GM23338 (cell line): ENCODE measurements at regions not wholly inside any gene's neighbourhood (a gene's known extent, or its start where the extent isn't known, plus 50 kb on each side); places are given as distances from the start of the nearest gene placed in this dataset.

ENCODE experiments used
- ATAC-seq: fragments of 200-7000 bp; cut with Tn5 transposase; 3 replicates; pipeline ENCODE4 v1.9.1; 2020
- DNase-seq: peaks from one replicate; pipeline ENCODE4 v3.0.0-alpha.2; 2015; ENCODE audit warnings: low spot score
- H2AFZ ChIP-seq: fragments of 200-600 bp; sonication (generic); 2 replicates; pipeline ENCODE4 v1.8.0; 2016; ENCODE audit warnings: antibody characterized with exemption, mild to moderate bottlenecking, moderate library complexity
- H3F3A ChIP-seq: fragments of 200-600 bp; sonication (generic); replicated peaks from 2 replicates; pipeline ENCODE4 v1.8.0; 2017; ENCODE audit warnings: antibody characterized with exemption, mixed run types, low read depth
- H3K27ac ChIP-seq: fragments of 200-600 bp; sonication (generic); 2 replicates; pipeline ENCODE4 v1.6.1; 2016; ENCODE audit warnings: low read depth
- H3K27me3 ChIP-seq: fragments of 200-600 bp; sonication (generic); 2 replicates; pipeline ENCODE4 v1.8.0; 2016; ENCODE audit warnings: mild to moderate bottlenecking, mixed run types, moderate library complexity; ENCODE audit not compliant: insufficient read depth
- H3K36me3 ChIP-seq: fragments of 200-600 bp; sonication (generic); 2 replicates; pipeline ENCODE4 v1.8.0; 2016; ENCODE audit warnings: mild to moderate bottlenecking; ENCODE audit not compliant: insufficient read depth
- H3K4me1 ChIP-seq: fragments of 200-600 bp; sonication (generic); 2 replicates; pipeline ENCODE4 v1.8.0; 2016; ENCODE audit warnings: mild to moderate bottlenecking, moderate library complexity; ENCODE audit not compliant: insufficient read depth
- H3K4me2 ChIP-seq: fragments of 200-600 bp; sonication (generic); 2 replicates; pipeline ENCODE4 v1.7.1; 2017; ENCODE audit warnings: mixed run types
- H3K4me3 ChIP-seq: fragments of 200-600 bp; sonication (generic); 2 replicates; pipeline ENCODE4 v1.6.1; 2016; ENCODE audit warnings: mixed run types
- H3K79me2 ChIP-seq: fragments of 200-600 bp; sonication (generic); replicated peaks from 2 replicates; pipeline ENCODE4 v1.8.0; 2017; ENCODE audit warnings: mild to moderate bottlenecking; ENCODE audit not compliant: insufficient read depth
- H3K9me2 ChIP-seq: fragments of 200-600 bp; sonication (generic); 2 replicates; pipeline ENCODE4 v1.8.0; 2017; ENCODE audit not compliant: insufficient read depth
- H4K20me1 ChIP-seq: fragments of 200-600 bp; sonication (generic); replicated peaks from 2 replicates; pipeline ENCODE4 v1.8.0; 2017; ENCODE audit warnings: mild to moderate bottlenecking; ENCODE audit not compliant: insufficient read depth
- H3K27ac Mint-ChIP-seq: 2 replicates; pipeline ENCODE4 v1.8.0; 2020; ENCODE audit warnings: inconsistent platforms, mild to moderate bottlenecking, moderate library complexity, mixed read lengths
- H3K27me3 Mint-ChIP-seq: 3 replicates; pipeline ENCODE4 v1.8.0; 2022; ENCODE audit warnings: low read depth, mild to moderate bottlenecking, moderate library complexity, mixed read lengths, inconsistent platforms; ENCODE audit not compliant: insufficient read depth, poor library complexity
- H3K36me3 Mint-ChIP-seq: 3 replicates; pipeline ENCODE4 v1.8.0; 2021; ENCODE audit warnings: low read depth, mild to moderate bottlenecking, inconsistent platforms, moderate library complexity, mixed read lengths
- H3K4me1 Mint-ChIP-seq: 3 replicates; pipeline ENCODE4 v1.8.0; 2020; ENCODE audit warnings: mild to moderate bottlenecking, inconsistent platforms, mixed read lengths
- H3K4me3 Mint-ChIP-seq: 3 replicates; pipeline ENCODE4 v1.8.0; 2021; ENCODE audit warnings: moderate library complexity, mild to moderate bottlenecking, inconsistent platforms, mixed read lengths
- H3K9me3 Mint-ChIP-seq: 3 replicates; pipeline ENCODE4 v1.8.0; 2020; ENCODE audit warnings: moderate library complexity, mild to moderate bottlenecking, inconsistent platforms, mixed read lengths
- CREB1 ChIP-seq: fragments of 250-450 bp; sonication (Bioruptor Pico); IDR thresholded peaks from 2 replicates; pipeline ENCODE4 v1.5.0; 2020; ENCODE audit warnings: low read depth, mild to moderate bottlenecking, moderate library complexity
- EZH2phosphoT487 ChIP-seq: fragments of 200-600 bp; sonication (generic); IDR thresholded peaks from one replicate; pipeline ENCODE4 v1.8.1; 2018; ENCODE audit warnings: antibody characterized with exemption; ENCODE audit not compliant: unreplicated experiment
- JUNB ChIP-seq: IDR thresholded peaks from one replicate; pipeline ENCODE4 v1.6.1; 2016; ENCODE audit warnings: antibody characterized with exemption; ENCODE audit not compliant: unreplicated experiment
- NANOG ChIP-seq: IDR thresholded peaks from 2 replicates; pipeline ENCODE4 v1.6.1; 2016; ENCODE audit warnings: antibody characterized with exemption, borderline replicate concordance
- POLR2AphosphoS5 ChIP-seq: IDR thresholded peaks from 2 replicates; pipeline ENCODE4 v1.6.1; 2016; ENCODE audit warnings: antibody characterized with exemption, low read depth
- STAT1 ChIP-seq: IDR thresholded peaks from one replicate; pipeline ENCODE4 v1.6.1; 2016; ENCODE audit warnings: antibody characterized with exemption; ENCODE audit not compliant: unreplicated experiment
- ZNF114 ChIP-seq: fragments of 250-450 bp; sonication (Bioruptor Pico); IDR thresholded peaks from 2 replicates; pipeline ENCODE4 v1.5.0; 2020; ENCODE audit warnings: mild to moderate bottlenecking, moderate library complexity
- ZNF462 ChIP-seq: fragments of 250-450 bp; sonication (Bioruptor Pico); IDR thresholded peaks from 2 replicates; pipeline ENCODE4 v1.5.0; 2020; ENCODE audit warnings: mild to moderate bottlenecking, moderate library complexity
- TF ChIP-seq, protein P1 (sequence below): IDR thresholded peaks from 2 replicates; pipeline ENCODE4 v1.6.1; 2016; ENCODE audit warnings: antibody characterized with exemption
- TF ChIP-seq, protein P2 (sequence below): IDR thresholded peaks from one replicate; pipeline ENCODE4 v1.6.1; 2018; ENCODE audit warnings: antibody characterized with exemption; ENCODE audit not compliant: unreplicated experiment
- TF ChIP-seq, protein P3 (sequence below), 2 experiments: fragments of 200-600 bp in 1 of 2; sonication (generic) in 1 of 2; conservative IDR thresholded peaks; 2 replicates each; pipeline versions ENCODE4 v1.5.1 to v1.6.1; 2016 to 2017; ENCODE audit warnings: antibody characterized with exemption in 2 of 2, low read depth in 2 of 2, mild to moderate bottlenecking in 2 of 2, moderate library complexity in 1 of 2

GRCh38 chr14:100403105-100403504 is 80.0 kb downstream of the SLC25A47 start (continued):
- TF ChIP-seq, protein P1, sequence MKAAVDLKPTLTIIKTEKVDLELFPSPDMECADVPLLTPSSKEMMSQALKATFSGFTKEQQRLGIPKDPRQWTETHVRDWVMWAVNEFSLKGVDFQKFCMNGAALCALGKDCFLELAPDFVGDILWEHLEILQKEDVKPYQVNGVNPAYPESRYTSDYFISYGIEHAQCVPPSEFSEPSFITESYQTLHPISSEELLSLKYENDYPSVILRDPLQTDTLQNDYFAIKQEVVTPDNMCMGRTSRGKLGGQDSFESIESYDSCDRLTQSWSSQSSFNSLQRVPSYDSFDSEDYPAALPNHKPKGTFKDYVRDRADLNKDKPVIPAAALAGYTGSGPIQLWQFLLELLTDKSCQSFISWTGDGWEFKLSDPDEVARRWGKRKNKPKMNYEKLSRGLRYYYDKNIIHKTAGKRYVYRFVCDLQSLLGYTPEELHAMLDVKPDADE: no peak
- no peak for TF ChIP-seq EZH2phosphoT487
- TF ChIP-seq JUNB: no peak

DNA sequence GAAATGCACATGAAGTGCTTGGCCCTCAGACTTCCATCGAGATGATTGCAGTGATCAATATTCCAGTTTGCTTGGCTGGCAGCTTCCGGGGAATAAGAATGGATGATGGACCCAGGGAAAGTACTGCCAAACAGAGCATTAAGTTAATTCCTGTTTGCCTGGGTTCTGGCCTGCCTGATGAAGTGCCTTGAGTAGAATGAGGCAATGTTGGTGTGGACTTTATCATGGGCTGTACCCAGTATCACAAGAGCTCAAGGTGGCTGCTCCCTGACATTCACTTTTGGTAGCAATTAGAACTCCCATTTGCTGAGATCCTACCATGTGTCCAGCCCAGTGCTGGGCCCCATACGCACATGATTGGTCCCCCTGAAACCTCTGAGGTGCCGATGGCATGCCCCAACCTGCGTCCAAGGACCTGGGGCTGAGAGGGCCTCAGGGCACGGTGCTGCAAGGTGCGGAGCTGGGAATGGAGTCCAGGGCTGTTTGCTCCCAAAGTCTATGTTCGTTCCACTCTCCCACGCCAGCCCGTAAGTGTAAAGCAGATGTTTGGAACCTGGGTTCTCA is 80.7 kb downstream of the SLC25A47 start:
- H3K27me3 ChIP-seq: no peaks in the 10 kb centered on the region
- H3K4me3 ChIP-seq: no peak overlapping the region
- H3K9me2 ChIP-seq: no peaks in the 10 kb centered on the region
- H2AFZ ChIP-seq: no peak overlapping the region
- DNase-seq: no peak
- H3K27me3 Mint-ChIP-seq: peaks cover 7% of the 10 kb centered on the region
- ATAC-seq: no peak
- no peaks in the 10 kb centered on the region for H3K36me3 ChIP-seq
- H4K20me1 ChIP-seq: no peaks in the 10 kb centered on the region
- no peak overlapping the region for H3K4me2 ChIP-seq
- H3K27ac ChIP-seq: no peak overlapping the region
- peaks cover 74% of the 10 kb centered on the region for H3K4me1 Mint-ChIP-seq
- H3K4me3 Mint-ChIP-seq: no peak overlapping the region
- no peaks in the 10 kb centered on the region for H3F3A ChIP-seq
- H3K79me2 ChIP-seq: no peaks in the 10 kb centered on the region; the same call in 1 of the 2 replicates
- H3K36me3 Mint-ChIP-seq: no peaks in the 10 kb centered on the region
- H3K4me1 ChIP-seq: peaks cover 44% of the 10 kb centered on the region
- no peaks in the 10 kb centered on the region for H3K9me3 Mint-ChIP-seq
- 0 out of 2 replicates have a peak overlapping the region, but pooled peaks have one; percentile 20 for H3K27ac Mint-ChIP-seq
- TF ChIP-seq ZNF462: no peak
- no peak for TF ChIP-seq NANOG
- TF ChIP-seq JUNB: no peak
- TF ChIP-seq, protein P2, sequence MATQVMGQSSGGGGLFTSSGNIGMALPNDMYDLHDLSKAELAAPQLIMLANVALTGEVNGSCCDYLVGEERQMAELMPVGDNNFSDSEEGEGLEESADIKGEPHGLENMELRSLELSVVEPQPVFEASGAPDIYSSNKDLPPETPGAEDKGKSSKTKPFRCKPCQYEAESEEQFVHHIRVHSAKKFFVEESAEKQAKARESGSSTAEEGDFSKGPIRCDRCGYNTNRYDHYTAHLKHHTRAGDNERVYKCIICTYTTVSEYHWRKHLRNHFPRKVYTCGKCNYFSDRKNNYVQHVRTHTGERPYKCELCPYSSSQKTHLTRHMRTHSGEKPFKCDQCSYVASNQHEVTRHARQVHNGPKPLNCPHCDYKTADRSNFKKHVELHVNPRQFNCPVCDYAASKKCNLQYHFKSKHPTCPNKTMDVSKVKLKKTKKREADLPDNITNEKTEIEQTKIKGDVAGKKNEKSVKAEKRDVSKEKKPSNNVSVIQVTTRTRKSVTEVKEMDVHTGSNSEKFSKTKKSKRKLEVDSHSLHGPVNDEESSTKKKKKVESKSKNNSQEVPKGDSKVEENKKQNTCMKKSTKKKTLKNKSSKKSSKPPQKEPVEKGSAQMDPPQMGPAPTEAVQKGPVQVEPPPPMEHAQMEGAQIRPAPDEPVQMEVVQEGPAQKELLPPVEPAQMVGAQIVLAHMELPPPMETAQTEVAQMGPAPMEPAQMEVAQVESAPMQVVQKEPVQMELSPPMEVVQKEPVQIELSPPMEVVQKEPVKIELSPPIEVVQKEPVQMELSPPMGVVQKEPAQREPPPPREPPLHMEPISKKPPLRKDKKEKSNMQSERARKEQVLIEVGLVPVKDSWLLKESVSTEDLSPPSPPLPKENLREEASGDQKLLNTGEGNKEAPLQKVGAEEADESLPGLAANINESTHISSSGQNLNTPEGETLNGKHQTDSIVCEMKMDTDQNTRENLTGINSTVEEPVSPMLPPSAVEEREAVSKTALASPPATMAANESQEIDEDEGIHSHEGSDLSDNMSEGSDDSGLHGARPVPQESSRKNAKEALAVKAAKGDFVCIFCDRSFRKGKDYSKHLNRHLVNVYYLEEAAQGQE: no peak
- TF ChIP-seq POLR2AphosphoS5: no peak
- TF ChIP-seq EZH2phosphoT487: no peak
- TF ChIP-seq, protein P3, sequence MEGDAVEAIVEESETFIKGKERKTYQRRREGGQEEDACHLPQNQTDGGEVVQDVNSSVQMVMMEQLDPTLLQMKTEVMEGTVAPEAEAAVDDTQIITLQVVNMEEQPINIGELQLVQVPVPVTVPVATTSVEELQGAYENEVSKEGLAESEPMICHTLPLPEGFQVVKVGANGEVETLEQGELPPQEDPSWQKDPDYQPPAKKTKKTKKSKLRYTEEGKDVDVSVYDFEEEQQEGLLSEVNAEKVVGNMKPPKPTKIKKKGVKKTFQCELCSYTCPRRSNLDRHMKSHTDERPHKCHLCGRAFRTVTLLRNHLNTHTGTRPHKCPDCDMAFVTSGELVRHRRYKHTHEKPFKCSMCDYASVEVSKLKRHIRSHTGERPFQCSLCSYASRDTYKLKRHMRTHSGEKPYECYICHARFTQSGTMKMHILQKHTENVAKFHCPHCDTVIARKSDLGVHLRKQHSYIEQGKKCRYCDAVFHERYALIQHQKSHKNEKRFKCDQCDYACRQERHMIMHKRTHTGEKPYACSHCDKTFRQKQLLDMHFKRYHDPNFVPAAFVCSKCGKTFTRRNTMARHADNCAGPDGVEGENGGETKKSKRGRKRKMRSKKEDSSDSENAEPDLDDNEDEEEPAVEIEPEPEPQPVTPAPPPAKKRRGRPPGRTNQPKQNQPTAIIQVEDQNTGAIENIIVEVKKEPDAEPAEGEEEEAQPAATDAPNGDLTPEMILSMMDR (conservative IDR thresholded peaks at IDR 0.05; ENCODE audit: low read depth in 2 of 2): no peak
- TF ChIP-seq CREB1 (CRISPR knock-in tag): no peak
- no peak for TF ChIP-seq STAT1
- no peak for TF ChIP-seq ZNF114 (CRISPR knock-in tag)
- TF ChIP-seq, protein P1: no peak
